ENCODE measurements at regions not wholly inside any gene's neighbourhood (a gene's known extent, or its start where the extent isn't known, plus 50 kb on each side); places are given as distances from the start of the nearest gene placed in this dataset.

DNA sequence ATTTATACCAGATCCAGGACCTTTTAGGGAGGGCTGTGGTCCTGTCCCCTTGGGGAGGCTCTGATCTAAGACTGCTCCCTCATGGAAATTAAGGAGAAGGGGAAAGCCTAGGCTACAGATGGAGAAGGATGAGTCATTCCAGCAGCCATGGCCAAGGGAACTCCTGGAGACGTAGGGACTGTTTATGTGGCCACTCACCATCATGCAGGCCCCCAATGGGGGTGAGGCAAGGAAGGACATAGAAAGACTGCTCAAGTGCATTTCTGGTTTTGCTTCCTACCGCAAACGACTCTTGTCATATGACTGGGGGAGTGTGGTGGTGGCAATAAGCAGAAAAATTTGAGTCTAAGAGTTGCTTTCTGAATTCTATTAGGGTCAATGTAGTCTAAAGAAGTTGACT, 54.0 kb upstream of the CYP1B1 start:
- 78 to 84% methylated on average over 3 of the region's 3 CpGs for WGBS, 2 donors (ENCODE audit: low coverage in 1 of 2)
- TF ChIP-seq POLR2AphosphoS5 (IDR thresholded peaks at IDR 0.05) (no peak), POLR2A (IDR thresholded peaks at IDR 0.05) (no peak), EP300 (IDR thresholded peaks at IDR 0.05; ENCODE audit: low read depth) (no peak), CTCF (IDR thresholded peaks at IDR 0.05) (no peak)
- H3K27ac ChIP-seq: peak overlapping the region in 1 of 4 donors; percentile 17
- H3K36me3 ChIP-seq: no peaks in the 10 kb centered on the region
- peaks cover 0 to 5% of the 10 kb centered on the region in 2 donors for H3K9me3 ChIP-seq
- in situ Hi-C loops (cut with MboI; ENCODE audit: low pct_ligation_motif_present in 1 of 4, low pct_unique_long_range_greater_than_20kb in 1 of 4, low sequenced_read_pairs in 3 of 4): no loop called here
- H3K4me3 ChIP-seq: no peak overlapping the region
- no peaks in the 10 kb centered on the region for H3K27me3 ChIP-seq
- intact Hi-C loops (cut with DNase I; ENCODE audit: low total_unique reads): no loop called here
- no peak for DNase-seq
- H3K4me1 ChIP-seq: peaks cover 0 to 9% (median 0%) of the 10 kb centered on the region in 4 donors

DNA sequence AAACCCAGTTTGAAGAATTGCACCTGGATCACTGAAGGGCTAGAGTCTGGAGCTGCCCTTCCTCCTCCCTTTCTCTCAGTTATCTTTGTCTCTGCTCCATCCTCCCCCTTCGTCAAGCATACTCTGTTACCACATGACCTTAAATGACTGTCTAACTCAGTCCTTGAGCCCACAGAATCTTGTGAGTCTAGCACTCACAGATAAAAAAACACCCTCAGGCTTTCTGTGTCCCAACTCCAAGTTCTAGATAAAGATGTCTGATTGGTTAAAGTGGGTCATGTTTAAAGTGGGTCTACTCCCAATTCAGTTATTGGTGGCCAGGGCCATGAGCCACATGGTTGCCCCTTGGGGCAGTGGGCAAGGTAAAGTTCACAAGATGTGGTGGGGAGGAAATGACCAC, 53.5 kb upstream of the CYP1B1 start:
- no peak for DNase-seq
- Histone ChIP-seq H3K27ac (peak overlapping the region in 2 of 4 donors; percentile 17 to 19), H3K27me3 (no peaks in the 10 kb centered on the region), H3K9me3 (peaks cover 0 to 5% of the 10 kb centered on the region in 2 donors), H3K4me3 (no peak overlapping the region), H3K36me3 (no peaks in the 10 kb centered on the region), H3K4me1 (peaks cover 0 to 14% (median 0%) of the 10 kb centered on the region in 4 donors)
- intact Hi-C loops (cut with DNase I; ENCODE audit: low total_unique reads) (no loop called here), in situ Hi-C loops (cut with MboI; ENCODE audit: low pct_ligation_motif_present in 1 of 4, low pct_unique_long_range_greater_than_20kb in 1 of 4, low sequenced_read_pairs in 3 of 4) (no loop called here)
- WGBS, 2 donors (ENCODE audit: low coverage in 1 of 2): 88% methylated on average over 1 of the region's 1 CpG; no CpG with 5 or more reads in 1 of the 2 donors
- TF ChIP-seq EP300 (IDR thresholded peaks at IDR 0.05; ENCODE audit: low read depth) (no peak), POLR2AphosphoS5 (IDR thresholded peaks at IDR 0.05) (no peak), POLR2A (IDR thresholded peaks at IDR 0.05) (no peak), CTCF (IDR thresholded peaks at IDR 0.05) (no peak)

DNA sequence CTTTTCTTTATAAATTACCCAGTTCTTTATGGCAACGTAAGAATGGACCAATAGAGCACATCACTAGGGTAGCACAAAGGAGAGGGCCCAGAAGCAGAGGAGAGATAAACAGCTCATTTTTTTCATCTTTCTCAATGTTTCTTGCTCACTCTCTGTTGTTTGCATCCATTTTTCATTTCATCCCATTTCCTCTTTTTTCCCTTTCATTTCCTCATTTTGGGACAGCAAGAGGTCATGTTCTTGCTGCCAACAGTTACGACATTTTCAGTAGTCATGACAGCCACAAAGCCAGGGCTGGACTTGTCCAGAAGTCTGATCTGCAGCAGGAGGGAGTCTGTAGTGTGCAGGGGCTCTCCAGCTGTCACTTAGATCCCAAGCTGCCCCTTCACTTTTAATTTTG, 52.7 kb upstream of the CYP1B1 start:
- H3K27ac ChIP-seq: peak overlapping the region in 2 of 4 donors; percentile 7 to 24
- 48 to 66% methylated on average over 2 of the region's 2 CpGs for WGBS, 2 donors (ENCODE audit: low coverage in 1 of 2)
- intact Hi-C loops (cut with DNase I; ENCODE audit: low total_unique reads): no loop called here

GRCh38 chr2:38127277-38127676, 51.3 kb upstream of the CYP1B1 start:
- intact Hi-C loops (cut with DNase I; ENCODE audit: low total_unique reads): no loop called here
- no peak overlapping the region for H3K4me3 ChIP-seq
- in situ Hi-C loops (cut with MboI; ENCODE audit: low pct_ligation_motif_present in 1 of 4, low pct_unique_long_range_greater_than_20kb in 1 of 4, low sequenced_read_pairs in 3 of 4): no loop called here
- no peaks in the 10 kb centered on the region for H3K27me3 ChIP-seq
- no peak overlapping the region for H3K27ac ChIP-seq
- peaks cover 0 to 5% of the 10 kb centered on the region in 2 donors for H3K9me3 ChIP-seq
- H3K36me3 ChIP-seq: no peaks in the 10 kb centered on the region
- peaks cover 0 to 20% (median 0%) of the 10 kb centered on the region in 4 donors for H3K4me1 ChIP-seq
- TF ChIP-seq EP300 (IDR thresholded peaks at IDR 0.05; ENCODE audit: low read depth): no peak
- no peak for TF ChIP-seq POLR2A (IDR thresholded peaks at IDR 0.05)
- TF ChIP-seq CTCF (IDR thresholded peaks at IDR 0.05): no peak
- TF ChIP-seq POLR2AphosphoS5 (IDR thresholded peaks at IDR 0.05): no peak
- DNase-seq: no peak

More for the DNA sequence above, 52.7 kb upstream of the CYP1B1 start:
- in situ Hi-C loops (cut with MboI; ENCODE audit: low pct_ligation_motif_present in 1 of 4, low pct_unique_long_range_greater_than_20kb in 1 of 4, low sequenced_read_pairs in 3 of 4): no loop called here
- Histone ChIP-seq H3K4me3 (no peak overlapping the region), H3K4me1 (peaks cover 0 to 15% (median 0%) of the 10 kb centered on the region in 4 donors), H3K9me3 (peaks cover 0 to 5% of the 10 kb centered on the region in 2 donors), H3K36me3 (no peaks in the 10 kb centered on the region), H3K27me3 (no peaks in the 10 kb centered on the region)
- TF ChIP-seq POLR2AphosphoS5 (IDR thresholded peaks at IDR 0.05) (no peak), CTCF (IDR thresholded peaks at IDR 0.05) (no peak), POLR2A (IDR thresholded peaks at IDR 0.05) (no peak), EP300 (IDR thresholded peaks at IDR 0.05; ENCODE audit: low read depth) (no peak)
- DNase-seq: no peak
